ENCODE measurements at regions not wholly inside any gene's neighbourhood (a gene's known extent, or its start where the extent isn't known, plus 50 kb on each side); places are given as distances from the start of the nearest gene placed in this dataset.

DNA sequence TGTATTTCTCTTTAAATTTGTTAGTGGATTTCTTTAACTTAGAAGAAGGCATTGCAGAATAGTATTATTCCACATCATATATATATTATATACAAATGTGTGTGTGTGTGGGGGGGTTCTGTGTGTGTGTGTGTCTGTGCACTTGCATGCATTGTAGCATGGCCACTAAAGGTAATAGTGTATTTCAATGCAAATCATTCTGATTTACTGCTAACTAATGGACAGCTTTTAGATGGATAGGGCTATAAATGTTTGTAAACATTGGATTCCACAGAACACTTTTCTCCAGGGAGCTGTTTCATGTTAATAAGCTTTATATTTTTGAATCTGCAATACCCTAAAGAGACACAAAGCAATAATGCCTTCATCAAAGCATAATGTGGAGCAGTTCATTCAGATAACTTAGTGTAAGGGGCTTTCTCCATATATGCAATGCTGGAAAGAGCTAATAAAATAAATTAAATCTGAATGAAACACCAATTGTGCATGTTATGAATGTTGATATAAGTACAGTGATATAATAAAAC lies 496.7 kb upstream of the CDH9 start:
- TF ChIP-seq EP300 (IDR thresholded peaks at IDR 0.05): no peak
- TF ChIP-seq, protein P1, sequence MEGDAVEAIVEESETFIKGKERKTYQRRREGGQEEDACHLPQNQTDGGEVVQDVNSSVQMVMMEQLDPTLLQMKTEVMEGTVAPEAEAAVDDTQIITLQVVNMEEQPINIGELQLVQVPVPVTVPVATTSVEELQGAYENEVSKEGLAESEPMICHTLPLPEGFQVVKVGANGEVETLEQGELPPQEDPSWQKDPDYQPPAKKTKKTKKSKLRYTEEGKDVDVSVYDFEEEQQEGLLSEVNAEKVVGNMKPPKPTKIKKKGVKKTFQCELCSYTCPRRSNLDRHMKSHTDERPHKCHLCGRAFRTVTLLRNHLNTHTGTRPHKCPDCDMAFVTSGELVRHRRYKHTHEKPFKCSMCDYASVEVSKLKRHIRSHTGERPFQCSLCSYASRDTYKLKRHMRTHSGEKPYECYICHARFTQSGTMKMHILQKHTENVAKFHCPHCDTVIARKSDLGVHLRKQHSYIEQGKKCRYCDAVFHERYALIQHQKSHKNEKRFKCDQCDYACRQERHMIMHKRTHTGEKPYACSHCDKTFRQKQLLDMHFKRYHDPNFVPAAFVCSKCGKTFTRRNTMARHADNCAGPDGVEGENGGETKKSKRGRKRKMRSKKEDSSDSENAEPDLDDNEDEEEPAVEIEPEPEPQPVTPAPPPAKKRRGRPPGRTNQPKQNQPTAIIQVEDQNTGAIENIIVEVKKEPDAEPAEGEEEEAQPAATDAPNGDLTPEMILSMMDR (IDR thresholded peaks at IDR 0.05): no peak
- no peak for TF ChIP-seq POLR2AphosphoS5 (IDR thresholded peaks at IDR 0.05)
- no peak for TF ChIP-seq POLR2A (IDR thresholded peaks at IDR 0.05; ENCODE audit: low read depth)
- DNase-seq (ENCODE audit: extremely low spot score): no peak
- Histone ChIP-seq H3K27me3 (no peaks in the 10 kb centered on the region), H3K36me3 (no peaks in the 10 kb centered on the region), H3K4me3 (no peak overlapping the region), H3K9me3 (no peaks in the 10 kb centered on the region), H3K27ac (replicated peaks in 1 of 4) (no peak overlapping the region), H3K4me1 (no peaks in the 10 kb centered on the region)
- intact Hi-C loops (cut with DNase I): no loop called here

- DNase-seq (ENCODE audit: extremely low spot score): no peak
- no peak overlapping the region for H3K27ac ChIP-seq (replicated peaks in 1 of 4)
- H3K4me1 ChIP-seq: no peaks in the 10 kb centered on the region
Observed at GRCh38 chr5:27532305-27532704, 493.9 kb upstream of the CDH9 start.

DNA sequence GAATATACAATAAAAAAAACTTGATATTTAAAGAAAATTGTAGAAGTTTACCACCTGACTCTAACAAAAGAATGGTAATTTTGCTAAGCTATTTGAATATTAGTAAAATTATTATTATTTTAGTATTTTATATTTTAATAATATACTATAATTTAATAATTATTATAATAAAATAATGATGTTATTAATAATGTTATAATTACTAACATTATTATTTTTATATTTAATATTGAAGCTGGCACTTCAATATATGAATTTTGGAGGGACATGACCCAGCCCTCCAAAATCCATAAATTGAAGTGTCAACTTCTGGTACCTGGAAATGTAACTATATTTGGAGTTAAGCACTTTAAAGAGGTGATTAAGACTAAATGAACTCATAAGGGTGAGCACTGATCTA lies 486.1 kb upstream of the CDH9 start:
- intact Hi-C loops (cut with DNase I): no loop called here
- no peaks in the 10 kb centered on the region for H3K27me3 ChIP-seq
- no peak overlapping the region for H3K4me3 ChIP-seq
- H3K9me3 ChIP-seq: no peaks in the 10 kb centered on the region
- TF ChIP-seq EP300 (IDR thresholded peaks at IDR 0.05): no peak
- TF ChIP-seq POLR2A (IDR thresholded peaks at IDR 0.05; ENCODE audit: low read depth): no peak
- TF ChIP-seq POLR2AphosphoS5 (IDR thresholded peaks at IDR 0.05): no peak
- TF ChIP-seq, protein P1 (IDR thresholded peaks at IDR 0.05): no peak
- H3K27ac ChIP-seq (replicated peaks in 1 of 4): no peak overlapping the region
- H3K36me3 ChIP-seq: no peaks in the 10 kb centered on the region
- no peaks in the 10 kb centered on the region for H3K4me1 ChIP-seq
- DNase-seq (ENCODE audit: extremely low spot score): no peak

More at GRCh38 chr5:27532305-27532704, 493.9 kb upstream of the CDH9 start:
- H3K9me3 ChIP-seq: no peaks in the 10 kb centered on the region
- no peak overlapping the region for H3K4me3 ChIP-seq
- H3K27me3 ChIP-seq: no peaks in the 10 kb centered on the region
- H3K36me3 ChIP-seq: no peaks in the 10 kb centered on the region
- 65% methylated on average over 1 of the region's 1 CpG for WGBS
- intact Hi-C loops (cut with DNase I): no loop called here
- TF ChIP-seq POLR2AphosphoS5 (IDR thresholded peaks at IDR 0.05) (no peak), EP300 (IDR thresholded peaks at IDR 0.05) (no peak), POLR2A (IDR thresholded peaks at IDR 0.05; ENCODE audit: low read depth) (no peak)
- TF ChIP-seq, protein P1 (IDR thresholded peaks at IDR 0.05): no peak

DNA sequence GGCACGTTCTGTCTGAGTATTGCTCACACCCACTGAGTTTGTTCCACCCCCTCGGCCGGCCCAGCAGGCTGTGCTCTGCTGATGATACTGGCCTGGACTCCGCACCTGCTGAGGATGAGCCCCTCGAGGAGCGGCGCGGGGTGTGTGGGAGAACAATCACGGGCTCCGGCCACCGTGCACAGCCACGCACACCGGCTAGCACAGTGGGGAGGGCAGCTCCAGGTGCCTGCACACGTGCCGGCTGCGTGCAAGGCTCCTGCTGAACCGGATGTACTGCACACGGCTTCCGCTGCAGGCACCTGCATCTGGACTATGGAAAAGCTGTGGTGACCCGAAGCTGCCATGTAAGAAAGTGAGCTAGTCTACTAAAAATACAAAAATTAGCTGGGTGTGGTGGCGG lies 485.2 kb upstream of the CDH9 start:
- H3K9me3 ChIP-seq: peaks cover 0 to 1% (median 0%) of the 10 kb centered on the region in 4 donors
- H3K4me3 ChIP-seq: no peak overlapping the region
- no peaks in the 10 kb centered on the region for H3K27me3 ChIP-seq
- no peaks in the 10 kb centered on the region for H3K36me3 ChIP-seq
- 96% methylated on average over 17 of the region's 21 CpGs for WGBS
- H3K4me1 ChIP-seq: no peaks in the 10 kb centered on the region
- TF ChIP-seq POLR2A (IDR thresholded peaks at IDR 0.05; ENCODE audit: low read depth) (no peak), EP300 (IDR thresholded peaks at IDR 0.05) (no peak), POLR2AphosphoS5 (IDR thresholded peaks at IDR 0.05) (no peak)
- TF ChIP-seq, protein P1 (IDR thresholded peaks at IDR 0.05): no peak
- no peak overlapping the region for H3K27ac ChIP-seq (replicated peaks in 1 of 4)
- intact Hi-C loops (cut with DNase I): no loop called here
- DNase-seq (ENCODE audit: extremely low spot score): no peak

DNA sequence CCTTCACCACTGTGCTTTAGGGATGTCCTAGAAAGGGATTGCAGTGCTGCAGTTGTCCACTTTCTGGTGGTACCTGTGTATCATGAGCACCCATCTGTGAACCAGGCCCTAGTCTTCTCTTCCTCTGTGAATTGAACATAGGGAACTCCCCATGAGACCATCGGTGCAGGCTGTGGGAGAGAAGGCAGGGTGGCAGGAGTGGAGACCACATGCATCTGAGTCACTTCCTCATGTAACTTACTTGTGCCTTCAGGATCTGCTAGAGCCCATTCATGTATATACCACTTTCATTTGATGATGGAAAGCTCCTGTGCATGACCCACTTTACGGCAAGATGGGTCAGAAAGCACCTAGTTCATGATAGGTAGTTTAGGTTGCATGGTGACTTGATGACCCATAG lies 478.1 kb upstream of the CDH9 start:
- H3K4me1 ChIP-seq: no peaks in the 10 kb centered on the region
- WGBS: 75% methylated on average over 2 of the region's 2 CpGs
- no peak overlapping the region for H3K27ac ChIP-seq (replicated peaks in 1 of 4)
- H3K9me3 ChIP-seq: peaks cover 0 to 8% (median 0%) of the 10 kb centered on the region in 4 donors
- intact Hi-C loops (cut with DNase I): no loop called here
- DNase-seq (ENCODE audit: extremely low spot score): no peak
- H3K4me3 ChIP-seq: no peak overlapping the region
- no peaks in the 10 kb centered on the region for H3K36me3 ChIP-seq
- no peaks in the 10 kb centered on the region for H3K27me3 ChIP-seq
- TF ChIP-seq POLR2AphosphoS5 (IDR thresholded peaks at IDR 0.05) (no peak), EP300 (IDR thresholded peaks at IDR 0.05) (no peak), POLR2A (IDR thresholded peaks at IDR 0.05; ENCODE audit: low read depth) (no peak)
- TF ChIP-seq, protein P1 (IDR thresholded peaks at IDR 0.05): no peak
